ENCODE measurements at regions not wholly inside any gene's neighbourhood (a gene's known extent, or its start where the extent isn't known, plus 50 kb on each side); places are given as distances from the start of the nearest gene placed in this dataset.
"Not testable (repeated sequence)": the region's sequence is repeated elsewhere in the genome, so short reads cannot be mapped to it uniquely, and the experiment has no call there.

GRCh38 chr3:187795207-187795960 lies 50.1 kb upstream of the BCL6 start:
- DNase-seq (ENCODE audit: insufficient read length, low spot score) (no peak), FAIRE-seq (no peak)

DNA sequence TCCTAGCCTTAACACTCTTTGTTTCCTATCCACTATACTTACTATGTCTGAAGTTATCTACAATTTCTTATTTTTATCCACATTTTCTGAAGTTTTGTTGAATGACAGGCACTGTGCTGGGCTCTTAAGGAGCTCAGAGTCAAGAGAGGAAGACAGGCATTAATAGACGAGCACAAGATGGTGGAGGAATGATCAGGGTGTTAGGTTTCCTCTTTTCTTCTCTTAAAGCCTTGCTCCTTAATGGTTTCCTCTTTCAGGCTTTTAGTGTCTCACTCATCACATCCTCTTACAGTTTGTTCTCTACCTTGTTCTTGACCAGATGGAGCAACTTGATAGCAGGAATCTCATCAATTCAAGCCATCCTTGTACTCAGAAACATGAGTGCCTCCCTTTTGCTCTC lies 52.9 kb upstream of the BCL6 start:
- DNase-seq (ENCODE audit: insufficient read length, low spot score) (no peak), FAIRE-seq (no peak)

DNA sequence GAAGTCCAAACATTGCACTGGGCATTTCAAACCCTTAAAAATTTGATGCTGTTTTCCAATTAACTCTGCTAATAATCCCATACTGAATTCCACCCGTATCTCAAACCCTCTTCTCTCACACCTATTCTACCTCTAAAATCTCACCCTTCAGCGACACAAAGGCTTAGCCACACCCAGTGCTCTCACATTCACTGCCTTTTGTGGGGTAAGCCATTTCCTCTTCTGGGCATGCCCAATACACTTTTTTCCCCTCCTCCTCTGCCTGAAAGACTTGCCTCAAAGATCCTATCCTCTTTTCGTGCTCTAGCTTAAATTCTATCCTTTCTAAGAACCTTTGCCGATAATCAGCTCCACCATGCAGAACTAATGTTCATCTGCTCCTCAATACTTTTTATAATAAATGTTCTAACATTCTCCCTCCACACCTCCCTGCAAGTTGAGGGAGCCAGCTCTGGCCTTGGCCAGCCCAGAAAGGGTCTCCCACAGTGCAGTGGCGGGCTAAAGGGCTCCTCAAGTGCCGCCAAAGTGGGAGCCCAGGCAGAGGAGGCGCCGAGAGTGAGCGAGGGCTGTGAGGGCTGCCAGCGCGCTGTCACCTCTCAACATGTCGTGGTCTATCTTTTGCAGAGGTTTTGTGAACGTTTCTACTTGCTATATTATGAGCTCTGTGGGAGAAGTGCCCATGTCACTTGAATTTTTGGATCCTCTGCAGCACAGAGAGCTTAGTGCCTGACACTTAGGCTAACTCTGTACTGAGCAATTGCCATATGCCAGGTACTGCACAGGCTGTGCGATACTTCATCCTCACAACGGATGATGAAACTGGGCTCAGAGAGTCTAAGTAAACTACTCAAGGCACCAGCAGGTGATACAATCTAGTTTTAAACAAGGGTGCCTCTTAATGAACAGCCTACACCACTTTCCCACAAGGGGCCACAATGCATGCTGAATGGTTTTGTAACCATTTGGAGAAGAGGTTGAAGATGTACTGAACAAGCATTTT lies 53.6 kb upstream of the BCL6 start:
- DNase-seq (ENCODE audit: insufficient read length, low spot score) (no peak), FAIRE-seq (no peak)

- peak; percentile 25 for DNase-seq (ENCODE audit: insufficient read length, low spot score)
- FAIRE-seq: peak; percentile 69
These were observed 54.8 kb upstream of the BCL6 start for GRCh38 chr3:187799942-187800641.

DNA sequence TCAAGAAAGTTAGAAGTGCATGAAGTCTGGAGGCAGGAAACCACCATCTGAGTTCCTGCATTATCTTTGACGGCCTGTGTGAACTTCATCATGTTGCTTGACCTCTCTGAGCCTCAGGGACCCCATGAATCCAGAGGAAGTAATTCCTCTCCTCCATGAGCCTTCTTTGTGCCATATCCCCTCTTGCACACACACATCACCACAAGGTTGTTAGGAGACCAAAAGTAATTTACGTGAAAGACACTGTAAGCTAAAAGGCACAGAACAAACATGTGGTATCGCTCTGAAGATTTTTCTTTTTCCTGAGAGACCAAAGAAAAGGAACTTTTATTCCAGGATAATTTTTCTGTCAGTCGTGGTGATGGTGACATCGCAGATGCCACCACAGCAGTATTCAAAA lies 55.9 kb upstream of the BCL6 start:
- FAIRE-seq: no peak
- DNase-seq (ENCODE audit: insufficient read length, low spot score): no peak

GRCh38 chr3:187802203-187802927 lies 57.1 kb upstream of the BCL6 start:
- FAIRE-seq: peak; percentile 23
- no peak for DNase-seq (ENCODE audit: insufficient read length, low spot score)

GRCh38 chr3:187802928-187803259 lies 57.6 kb upstream of the BCL6 start:
- DNase-seq (ENCODE audit: insufficient read length, low spot score): peak; percentile 10
- FAIRE-seq: peak; percentile 73

- DNase-seq (ENCODE audit: insufficient read length, low spot score) (no peak), FAIRE-seq (no peak)
These were observed 59.0 kb upstream of the BCL6 start for GRCh38 chr3:187804120-187804744.

- FAIRE-seq: no peak
- DNase-seq (ENCODE audit: insufficient read length, low spot score): no peak
These were observed 59.5 kb upstream of the BCL6 start for GRCh38 chr3:187804745-187805121.

DNA sequence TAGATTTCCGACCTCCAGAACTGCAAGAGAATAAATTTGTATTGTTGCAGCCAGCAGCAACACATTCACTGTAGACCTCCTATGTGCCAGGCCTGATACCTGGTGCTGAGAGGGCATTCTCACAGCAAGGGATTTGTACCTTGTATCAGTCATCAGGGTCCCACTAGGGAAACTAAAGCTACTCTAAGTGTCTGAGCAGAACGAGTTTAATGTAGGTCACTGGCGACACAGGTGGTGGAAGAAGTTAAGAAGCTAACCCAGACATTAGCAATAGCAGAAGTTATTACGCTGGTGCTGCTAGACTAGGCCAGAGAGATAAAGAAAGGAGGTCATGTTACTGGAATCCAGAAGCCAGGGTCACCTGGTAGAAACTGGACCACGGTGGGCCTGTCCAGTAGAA lies 60.5 kb upstream of the BCL6 start:
- no peak for FAIRE-seq
- DNase-seq (ENCODE audit: insufficient read length, low spot score): no peak

GRCh38 chr3:187807086-187807862 lies 62.0 kb upstream of the BCL6 start:
- FAIRE-seq (no peak), DNase-seq (ENCODE audit: insufficient read length, low spot score) (no peak)

DNA sequence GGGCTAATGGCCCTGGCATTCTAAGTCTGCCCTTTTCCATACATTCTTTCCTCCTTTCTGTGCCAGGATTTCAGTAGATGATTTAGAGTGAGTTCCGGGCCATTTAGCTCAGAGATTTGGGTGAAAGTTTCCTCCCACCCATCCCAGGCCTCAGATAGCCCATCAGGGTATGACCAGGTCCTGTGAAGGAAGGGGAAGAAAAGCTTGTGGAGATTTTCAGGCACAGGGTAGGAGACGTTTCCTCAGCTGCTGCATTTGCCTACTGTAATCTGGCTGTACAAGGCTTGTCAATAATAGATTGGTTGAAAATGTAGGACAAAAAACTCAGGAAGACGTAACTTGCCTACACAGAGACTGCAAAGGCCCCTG lies 63.2 kb upstream of the BCL6 start:
- DNase-seq (ENCODE audit: insufficient read length, low spot score) (no peak), FAIRE-seq (no peak)

DNA sequence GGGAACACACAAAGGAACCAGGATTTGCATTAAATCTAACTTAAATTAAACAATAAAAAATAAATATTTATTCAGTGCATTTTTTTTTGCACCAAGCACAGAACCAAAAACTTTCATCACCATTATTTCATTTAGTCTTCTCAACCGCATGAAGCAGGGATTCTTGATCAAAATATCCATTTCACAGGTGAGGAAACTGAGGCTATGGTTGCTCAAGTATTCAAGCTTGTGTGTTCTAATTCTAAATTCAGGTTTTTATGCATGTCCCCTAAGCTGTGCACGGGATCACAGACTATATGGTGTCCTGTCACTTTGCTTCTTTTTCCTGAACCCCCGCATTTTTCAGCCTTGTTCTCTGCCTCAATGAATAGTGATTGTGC lies 64.3 kb upstream of the BCL6 start:
- FAIRE-seq (no peak), DNase-seq (ENCODE audit: insufficient read length, low spot score) (no peak)

- DNase-seq (ENCODE audit: insufficient read length, low spot score) (no peak), FAIRE-seq (no peak)
These were observed 64.8 kb upstream of the BCL6 start for GRCh38 chr3:187810021-187810446.

DNA sequence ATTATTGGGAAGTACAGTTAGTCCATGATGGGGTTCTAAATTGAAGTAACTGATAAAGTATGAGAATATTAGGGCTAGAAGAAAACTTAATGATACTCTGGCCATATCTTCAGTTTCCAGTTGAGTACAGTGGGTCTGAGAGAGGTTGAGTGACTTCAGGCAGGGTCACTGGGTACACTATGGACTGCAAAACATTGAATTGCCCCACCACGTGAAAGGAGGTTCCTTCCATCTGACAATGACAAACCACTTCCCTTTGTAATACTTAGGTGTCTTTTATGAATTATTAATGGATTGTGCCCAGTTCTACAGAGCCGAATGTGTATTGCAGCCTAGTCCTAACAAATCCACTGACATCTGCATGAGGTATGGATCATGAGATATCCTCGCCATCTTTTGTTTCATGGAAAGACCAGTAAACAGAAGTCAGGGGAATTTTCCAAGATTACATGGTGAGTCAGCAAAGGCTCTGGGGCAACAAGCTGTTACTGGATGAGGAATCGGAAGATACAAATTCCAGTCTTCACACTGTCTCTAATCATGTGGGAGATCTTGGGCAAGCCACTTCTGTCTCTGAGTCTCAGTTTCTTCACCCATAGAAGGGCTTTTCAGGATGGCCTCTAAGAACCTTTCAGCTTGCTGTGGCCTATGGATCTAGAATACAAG lies 66.5 kb upstream of the BCL6 start:
- DNase-seq (ENCODE audit: insufficient read length, low spot score): no peak
- FAIRE-seq: no peak

- DNase-seq (ENCODE audit: insufficient read length, low spot score) (no peak), FAIRE-seq (no peak)
These were observed 67.2 kb upstream of the BCL6 start for GRCh38 chr3:187812496-187812895.

- no peak for FAIRE-seq
These were observed 67.9 kb upstream of the BCL6 start for GRCh38 chr3:187813198-187813597.

GRCh38 chr3:187817766-187818165 lies 72.5 kb upstream of the BCL6 start:
- DNase-seq (ENCODE audit: insufficient read length, low spot score); FAIRE-seq: not testable (repeated sequence)

More at GRCh38 chr3:187813198-187813597, 67.9 kb upstream of the BCL6 start:
- DNase-seq (ENCODE audit: insufficient read length, low spot score): no peak

Measured in GM19239 (cell line).